ENCODE measurements at regions not wholly inside any gene's neighbourhood (a gene's known extent, or its start where the extent isn't known, plus 50 kb on each side); places are given as distances from the start of the nearest gene placed in this dataset.
A peak's percentile ranks its signal among the peaks of the same experiment; 100 is the strongest.

GRCh38 chr3:8213286-8213685 is 288.3 kb upstream of the LMCD1 start:
- DNase-seq (ENCODE audit: missing footprints) (no peak), ATAC-seq (no peak)
- intact Hi-C loops (cut with DNase I): no loop called here

- DNase-seq (ENCODE audit: missing footprints): no peak
- no peak for ATAC-seq
- intact Hi-C loops (cut with DNase I): no loop called here
These were observed 285.8 kb upstream of the LMCD1 start for GRCh38 chr3:8215821-8216220.

DNA sequence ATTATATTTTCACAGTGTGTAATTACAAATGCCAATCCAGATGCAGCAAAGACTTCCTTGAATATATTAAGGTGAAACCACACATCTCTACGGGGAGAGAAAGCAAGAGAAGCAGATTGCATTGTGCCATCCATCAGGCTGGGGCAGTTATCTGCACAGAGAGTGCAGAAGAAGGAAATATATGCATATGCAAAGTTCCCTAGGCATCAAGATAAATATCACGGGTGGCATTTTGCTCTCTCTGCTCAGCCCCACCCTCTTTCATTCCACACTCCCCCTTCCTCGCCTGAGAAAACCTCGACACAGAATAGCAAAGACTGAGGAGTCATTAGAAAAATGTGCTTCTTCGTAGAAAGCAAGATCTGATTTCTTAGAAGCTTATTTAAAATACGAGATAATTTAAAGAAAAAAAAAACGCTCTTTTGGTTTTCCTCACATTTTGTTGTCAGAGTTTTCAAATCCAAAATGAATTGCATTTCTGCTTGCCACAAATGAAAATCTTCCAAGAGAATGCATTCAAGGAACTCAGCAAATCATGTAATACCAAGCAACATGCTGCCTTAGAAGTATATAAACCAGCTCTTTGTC is 283.2 kb upstream of the LMCD1 start:
- intact Hi-C loops (cut with DNase I): no loop called here
- DNase-seq (ENCODE audit: missing footprints): no peak
- ATAC-seq: no peak

DNA sequence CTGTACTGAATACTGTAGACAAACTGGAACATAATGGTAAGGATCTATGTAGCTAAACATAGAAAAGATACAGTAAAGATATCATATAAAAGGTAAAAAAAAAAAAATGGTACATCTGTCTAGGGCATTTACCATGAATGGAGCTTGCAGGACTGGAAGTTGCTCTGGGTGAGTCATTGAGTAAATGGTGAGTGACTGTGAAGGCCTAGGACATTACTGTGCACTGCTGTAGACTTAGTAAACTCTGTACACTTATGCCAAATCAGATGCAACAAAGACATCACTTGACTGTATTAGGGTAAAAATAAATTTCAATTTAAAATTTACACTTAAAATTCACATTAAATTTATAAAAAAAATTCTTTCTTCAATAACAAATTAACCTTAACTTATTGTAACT is 281.3 kb upstream of the LMCD1 start:
- ATAC-seq: no peak
- DNase-seq (ENCODE audit: missing footprints): no peak
- intact Hi-C loops (cut with DNase I): no loop called here

- ATAC-seq (peak; percentile 48), DNase-seq (ENCODE audit: missing footprints) (peak; percentile 55)
- intact Hi-C loops (cut with DNase I): no loop called here
These were observed 277.9 kb upstream of the LMCD1 start for GRCh38 chr3:8223766-8224165.

- DNase-seq (ENCODE audit: missing footprints) (no peak), ATAC-seq (no peak)
- intact Hi-C loops (cut with DNase I): no loop called here
These were observed 276.7 kb upstream of the LMCD1 start for GRCh38 chr3:8224941-8225340.

GRCh38 chr3:8233938-8234337 is 267.7 kb upstream of the LMCD1 start:
- intact Hi-C loops (cut with DNase I): no loop called here
- DNase-seq (ENCODE audit: missing footprints): no peak
- ATAC-seq: no peak

DNA sequence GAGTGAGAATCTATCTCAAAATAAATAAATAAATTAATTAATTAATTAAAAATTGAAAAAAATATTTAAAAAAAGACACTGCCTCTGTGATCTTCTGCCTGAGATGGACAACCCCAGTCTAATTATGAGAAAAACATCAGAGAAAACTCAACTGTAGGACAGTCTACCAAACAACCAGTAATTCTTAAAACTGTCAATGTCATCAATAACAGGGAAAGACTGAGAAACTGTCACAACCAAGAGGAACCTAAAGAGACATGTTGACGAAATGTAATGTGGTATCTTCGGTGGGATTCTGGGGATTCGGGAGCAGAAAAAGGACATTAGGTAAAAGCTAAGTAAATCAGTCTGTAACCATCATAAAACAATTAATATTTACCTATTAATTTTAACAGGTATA is 265.4 kb upstream of the LMCD1 start:
- no peak for DNase-seq (ENCODE audit: missing footprints)
- ATAC-seq: no peak
- intact Hi-C loops (cut with DNase I): no loop called here

DNA sequence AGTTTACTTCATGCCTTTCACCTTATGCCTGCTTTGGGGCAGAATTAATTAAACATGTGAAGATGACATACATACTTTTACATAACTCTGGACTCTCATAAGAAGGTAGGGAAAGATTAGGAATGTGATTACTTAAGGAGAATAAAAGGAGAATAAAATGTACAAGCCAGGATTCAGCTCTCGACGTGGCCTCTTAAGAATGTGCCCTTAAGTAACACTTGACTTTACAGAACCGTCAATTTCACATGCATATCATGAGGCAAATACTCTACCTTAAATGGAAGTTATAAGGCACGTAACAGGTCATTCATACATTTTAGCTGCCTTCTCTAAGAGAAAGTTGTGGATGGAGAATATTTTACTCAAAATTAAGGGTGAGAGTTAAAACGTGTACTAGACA is 263.7 kb upstream of the LMCD1 start:
- DNase-seq (ENCODE audit: missing footprints) (no peak), ATAC-seq (no peak)
- intact Hi-C loops (cut with DNase I): no loop called here

DNA sequence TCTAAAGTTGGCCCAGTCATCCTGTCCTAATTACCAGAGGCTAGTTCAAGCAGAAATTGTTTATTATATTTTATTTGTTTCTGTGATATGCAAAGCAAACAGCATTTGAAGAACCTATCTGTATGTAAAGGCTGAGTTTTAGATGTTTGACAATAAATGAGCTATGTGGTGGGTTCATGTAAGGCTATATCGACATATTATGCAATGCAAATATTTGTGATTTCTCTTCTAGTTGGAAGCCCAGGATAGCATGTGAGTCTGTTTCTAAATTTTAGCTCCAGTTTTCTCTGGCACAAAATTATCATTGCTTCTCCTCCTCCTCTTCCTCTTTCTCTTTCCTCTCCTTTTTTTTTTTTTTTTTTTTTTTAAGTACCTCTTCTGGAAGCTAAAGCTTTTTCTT is 263.2 kb upstream of the LMCD1 start:
- ATAC-seq: no peak
- intact Hi-C loops (cut with DNase I): no loop called here
- no peak for DNase-seq (ENCODE audit: missing footprints)

DNA sequence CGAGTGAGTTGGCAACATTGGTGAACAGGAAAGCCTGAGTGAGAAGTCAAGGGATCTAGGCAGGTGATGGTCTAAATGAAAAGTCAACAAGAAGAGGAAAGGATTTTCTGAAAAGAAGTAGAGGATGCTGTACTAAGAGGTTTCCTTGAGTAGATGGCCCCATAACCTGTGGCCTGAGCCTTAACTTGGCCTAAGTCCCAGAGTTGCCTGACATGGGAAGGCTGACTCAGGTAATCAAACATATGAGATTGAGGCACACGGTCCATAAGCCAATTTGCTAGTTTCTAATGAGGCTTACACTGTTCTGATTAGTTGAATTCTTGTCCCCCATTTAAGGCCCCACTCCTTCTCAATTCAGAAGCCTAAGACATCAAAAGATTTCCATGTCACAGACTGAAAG is 262.5 kb upstream of the LMCD1 start:
- DNase-seq (ENCODE audit: missing footprints) (no peak), ATAC-seq (no peak)
- intact Hi-C loops (cut with DNase I): no loop called here

- ATAC-seq: no peak
- intact Hi-C loops (cut with DNase I): no loop called here
- no peak for DNase-seq (ENCODE audit: missing footprints)
These were observed 261.6 kb upstream of the LMCD1 start for GRCh38 chr3:8239718-8240695.

GRCh38 chr3:8246070-8246469 is 255.6 kb upstream of the LMCD1 start:
- no peak for ATAC-seq
- DNase-seq (ENCODE audit: missing footprints): no peak
- intact Hi-C loops (cut with DNase I): no loop called here

- ATAC-seq (no peak), DNase-seq (ENCODE audit: missing footprints) (no peak)
- intact Hi-C loops (cut with DNase I): no loop called here
These were observed 248.4 kb upstream of the LMCD1 start for GRCh38 chr3:8253201-8253600.

DNA sequence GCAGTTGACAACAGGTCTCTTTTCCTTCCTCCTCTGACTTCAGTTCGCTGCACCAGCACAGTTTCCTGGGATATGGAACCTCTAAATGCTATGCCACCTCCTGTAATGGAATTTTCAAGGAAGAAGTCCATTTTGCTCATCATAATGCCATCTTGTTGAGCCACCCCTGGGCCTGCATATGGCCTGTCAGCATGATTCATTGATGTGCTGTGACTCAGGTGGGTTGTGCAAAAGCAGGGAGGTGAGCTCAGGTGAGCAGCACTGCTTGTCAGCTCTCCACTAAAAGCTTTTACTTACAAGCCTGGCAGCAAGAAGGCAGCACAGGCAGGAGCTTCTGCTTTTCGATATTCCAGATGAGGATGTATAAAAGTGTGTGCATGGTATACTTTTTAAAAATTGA is 247.1 kb upstream of the LMCD1 start:
- DNase-seq (ENCODE audit: missing footprints) (no peak), ATAC-seq (no peak)
- intact Hi-C loops (cut with DNase I): no loop called here

GRCh38 chr3:8255725-8256124 is 245.9 kb upstream of the LMCD1 start:
- DNase-seq (ENCODE audit: missing footprints) (no peak), ATAC-seq (no peak)
- intact Hi-C loops (cut with DNase I): no loop called here

DNA sequence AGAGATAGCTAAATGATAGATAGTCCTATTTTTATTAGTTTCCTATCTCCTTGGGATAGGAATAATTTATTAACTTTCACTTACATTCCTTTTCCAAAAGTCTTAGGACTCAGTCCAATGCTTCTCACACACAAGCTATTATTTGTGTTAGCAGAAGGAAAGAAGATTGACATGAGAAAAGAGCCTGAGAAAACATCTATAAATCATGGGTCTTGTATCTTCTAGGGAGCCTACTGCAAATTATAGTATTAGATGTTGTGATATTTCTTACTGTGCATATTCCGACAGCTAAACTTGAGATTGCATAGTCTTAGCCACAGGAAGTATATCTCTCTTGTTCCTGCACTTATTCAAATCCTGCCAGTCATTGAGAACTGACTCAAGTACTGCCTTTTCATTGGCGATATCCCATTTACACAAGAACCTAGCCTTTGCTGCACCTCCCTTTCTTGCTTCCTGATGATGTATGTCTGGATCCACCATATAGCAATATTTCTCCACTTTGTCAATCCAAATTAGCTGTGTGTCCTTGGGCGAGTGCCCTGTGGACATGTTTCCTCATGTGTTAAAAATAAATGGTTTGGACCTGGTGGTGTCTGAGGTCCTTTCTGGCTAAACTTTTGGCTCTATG is 245.1 kb upstream of the LMCD1 start:
- DNase-seq (ENCODE audit: missing footprints) (no peak), ATAC-seq (no peak)
- intact Hi-C loops (cut with DNase I): no loop called here

- DNase-seq (ENCODE audit: missing footprints): no peak
- intact Hi-C loops (cut with DNase I): no loop called here
- no peak for ATAC-seq
These were observed 240.6 kb upstream of the LMCD1 start for GRCh38 chr3:8261018-8261417.

DNA sequence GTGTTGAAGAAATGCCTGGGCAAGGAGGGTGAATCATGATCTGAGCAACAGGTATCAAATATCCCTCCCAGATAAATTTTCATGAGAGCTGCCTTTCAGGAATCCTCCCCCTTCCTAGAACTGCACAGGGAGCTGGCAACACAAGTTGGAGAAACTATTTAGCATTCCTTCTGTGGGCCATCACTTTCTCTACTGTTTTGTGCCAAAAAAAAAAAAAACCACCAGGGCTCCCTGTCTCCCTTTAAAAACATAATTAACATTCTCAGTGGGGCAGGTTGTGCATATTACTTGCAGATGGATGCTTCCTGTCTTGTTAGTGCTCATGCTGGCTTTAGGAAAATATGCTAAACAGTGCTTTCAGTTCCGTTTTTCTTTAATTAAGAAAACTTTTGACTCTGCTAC is 234.9 kb upstream of the LMCD1 start:
- ATAC-seq: no peak
- intact Hi-C loops (cut with DNase I): no loop called here
- DNase-seq (ENCODE audit: missing footprints): no peak

- intact Hi-C loops (cut with DNase I): no loop called here
- DNase-seq (ENCODE audit: missing footprints): no peak
- no peak for ATAC-seq
These were observed 228.1 kb upstream of the LMCD1 start for GRCh38 chr3:8273479-8273878.
